Left lung (tissue), 4 donors: ENCODE measurements at regions not wholly inside any gene's neighbourhood (a gene's known extent, or its start where the extent isn't known, plus 50 kb on each side); places are given as distances from the start of the nearest gene placed in this dataset.

ENCODE experiments used
- ATAC-seq: fragments of 200-7000 bp; cut with Tn5 transposase; one replicate; pipeline ENCODE4 v1.9.1; 2020; ENCODE audit warnings: moderate library complexity
- DNase-seq, 4 donors: peaks; one replicate each; pipeline ENCODE4 v3.0.0-alpha.2; 2013 to 2020
- H3K27ac ChIP-seq, 2 donors: fragments of 200-600 bp; sonication (generic) in 1 of 2; one replicate each; pipeline versions ENCODE4 v1.5.0 to v1.8.0; 2020 to 2021
- H3K27me3 ChIP-seq, 2 donors: fragments of 200-600 bp; sonication (generic) in 1 of 2; one replicate each; pipeline versions ENCODE4 v1.5.0 to v1.8.0; 2020 to 2021
- H3K36me3 ChIP-seq, 2 donors: fragments of 200-600 bp; sonication (generic) in 1 of 2; one replicate each; pipeline versions ENCODE4 v1.5.0 to v1.8.0; 2020 to 2021
- H3K4me1 ChIP-seq, 2 donors: fragments of 200-600 bp; one replicate each; pipeline ENCODE4 v1.8.0; 2021
- H3K4me3 ChIP-seq, 2 donors: fragments of 200-600 bp; sonication (generic) in 1 of 2; one replicate each; pipeline versions ENCODE4 v1.5.0 to v1.8.0; 2020 to 2021; ENCODE audit warnings: mild to moderate bottlenecking in 1 of 2
- H3K9me3 ChIP-seq, 2 donors: fragments of 200-600 bp; sonication (generic) in 1 of 2; one replicate each; pipeline versions ENCODE4 v1.5.0 to v1.8.0; 2020 to 2021
- CTCF ChIP-seq, 2 donors: fragments of 200-600 bp; sonication (generic) in 1 of 2; IDR thresholded peaks; one replicate each; pipeline versions ENCODE4 v1.5.0 to v1.8.0; 2021; ENCODE audit warnings: antibody characterized with exemption in 2 of 2
- intact Hi-C, 2 donors: fragments of 100-400 bp; cut with DNase I; formaldehyde crosslinking; loops; one replicate each; pipeline versions ENCODE4 v1.11.2 to v1.14.2; 2022
- donor health status: DM: no; HTN: yes; CAD: no.
- donor health status: DM: no; HTN: no; CAD: no.

- ATAC-seq = no peak
These were observed 395.8 kb upstream of the MIR17HG start for GRCh38 chr13:90951663-90952062.

DNA sequence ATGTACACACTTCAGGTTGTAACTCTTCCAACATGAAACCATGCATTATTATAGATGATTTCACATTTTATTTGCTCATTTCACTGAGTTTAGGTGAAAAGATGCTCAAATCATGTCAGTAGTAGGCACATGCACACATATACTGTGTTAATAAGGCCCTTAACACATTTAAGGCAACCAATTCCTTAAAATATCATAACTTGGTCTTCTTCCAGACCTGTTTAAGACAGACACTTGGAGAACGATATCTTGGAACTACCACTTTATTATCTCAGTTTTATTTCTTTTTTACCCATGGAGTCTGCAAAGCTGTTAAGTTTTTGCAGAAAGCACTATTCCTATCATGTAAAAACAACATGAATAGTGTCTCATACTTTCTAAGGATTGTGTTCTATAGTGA, 395.2 kb upstream of the MIR17HG start:
- H3K36me3 ChIP-seq = no peaks in the 10 kb centered on the region
- DNase-seq (no peak), ATAC-seq (no peak)
- H3K27ac ChIP-seq = no peak overlapping the region
- intact Hi-C loops = no loop called here
- H3K27me3 ChIP-seq = no peaks in the 10 kb centered on the region
- no peaks in the 10 kb centered on the region for H3K4me1 ChIP-seq
- peaks cover 0 to 11% of the 10 kb centered on the region in 2 donors for H3K9me3 ChIP-seq
- no peak for TF ChIP-seq CTCF (IDR thresholded peaks at IDR 0.05)
- no peak overlapping the region for H3K4me3 ChIP-seq

More at GRCh38 chr13:90951663-90952062, 395.8 kb upstream of the MIR17HG start:
- no peaks in the 10 kb centered on the region for H3K4me1 ChIP-seq
- no peak overlapping the region for H3K27ac ChIP-seq
- no peaks in the 10 kb centered on the region for H3K36me3 ChIP-seq
- peaks cover 0 to 13% of the 10 kb centered on the region in 2 donors for H3K9me3 ChIP-seq
- intact Hi-C loops = no loop called here
- H3K27me3 ChIP-seq = no peaks in the 10 kb centered on the region
- no peak overlapping the region for H3K4me3 ChIP-seq
- no peak for TF ChIP-seq CTCF (IDR thresholded peaks at IDR 0.05)
- DNase-seq = no peak

DNA sequence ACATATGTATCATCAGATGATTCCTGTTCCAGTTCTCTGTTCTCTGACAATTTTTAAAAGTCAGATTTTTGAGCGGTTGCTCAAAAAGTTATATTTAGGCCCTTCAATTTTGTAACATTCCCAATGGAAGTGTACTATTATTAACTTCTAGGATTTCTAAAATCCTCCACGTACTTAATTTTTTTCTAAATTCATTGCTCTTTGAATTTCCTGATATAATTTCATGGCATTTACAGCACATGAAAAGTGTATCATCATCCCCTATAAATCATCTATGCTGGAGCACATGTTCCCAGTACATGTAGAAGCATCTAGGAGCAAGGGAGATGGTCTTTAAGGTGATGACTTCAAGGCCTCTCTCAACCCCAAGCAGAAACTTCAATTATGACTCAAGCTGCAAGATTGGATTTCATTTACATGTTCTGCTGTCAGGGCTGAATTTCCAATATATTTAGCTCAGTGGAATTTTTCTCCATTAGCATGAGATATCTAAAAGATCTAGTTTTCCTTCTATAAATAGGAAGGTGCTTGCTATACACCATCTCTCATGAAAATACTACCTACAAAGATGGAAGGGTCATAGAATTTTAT, 392.8 kb upstream of the MIR17HG start:
- no peak for TF ChIP-seq CTCF (IDR thresholded peaks at IDR 0.05)
- intact Hi-C loops = no loop called here
- Histone ChIP-seq H3K4me3 (no peak overlapping the region), H3K27me3 (no peaks in the 10 kb centered on the region), H3K9me3 (no peaks in the 10 kb centered on the region), H3K36me3 (no peaks in the 10 kb centered on the region), H3K27ac (no peak overlapping the region), H3K4me1 (no peaks in the 10 kb centered on the region)
- ATAC-seq = no peak
- no peak for DNase-seq

- DNase-seq (peak in 1 of 4 donors; percentile 12), ATAC-seq (no peak)
These were observed 391.5 kb upstream of the MIR17HG start for GRCh38 chr13:90956031-90956430.

GRCh38 chr13:90958866-90959265, 388.6 kb upstream of the MIR17HG start:
- Histone ChIP-seq H3K4me1 (no peaks in the 10 kb centered on the region), H3K9me3 (no peaks in the 10 kb centered on the region), H3K4me3 (no peak overlapping the region), H3K36me3 (no peaks in the 10 kb centered on the region), H3K27me3 (no peaks in the 10 kb centered on the region), H3K27ac (no peak overlapping the region)
- DNase-seq (no peak), ATAC-seq (no peak)
- no peak for TF ChIP-seq CTCF (IDR thresholded peaks at IDR 0.05)
- intact Hi-C loops = no loop called here

More at GRCh38 chr13:90956031-90956430, 391.5 kb upstream of the MIR17HG start:
- Histone ChIP-seq H3K4me3 (no peak overlapping the region), H3K36me3 (no peaks in the 10 kb centered on the region), H3K9me3 (no peaks in the 10 kb centered on the region), H3K4me1 (no peaks in the 10 kb centered on the region), H3K27ac (no peak overlapping the region), H3K27me3 (no peaks in the 10 kb centered on the region)
- no peak for TF ChIP-seq CTCF (IDR thresholded peaks at IDR 0.05)
- intact Hi-C loops = no loop called here
